SU-DHL-6 (cell line): ENCODE measurements at regions not wholly inside any gene's neighbourhood (a gene's known extent, or its start where the extent isn't known, plus 50 kb on each side); places are given as distances from the start of the nearest gene placed in this dataset.

Experiments
- H2AFZ ChIP-seq: fragments of 200-600 bp; sonication (generic); 2 replicates; pipeline ENCODE4 v1.6.1; 2014; ENCODE audit warnings: low read depth, mild to moderate bottlenecking, moderate library complexity, mixed read lengths, antibody characterized with exemption, low read length; ENCODE audit not compliant: severe bottlenecking
- H3F3A ChIP-seq: fragments of 200-600 bp; shearing (Covaris generic); 2 replicates; pipeline ENCODE4 v1.6.0; 2016; ENCODE audit warnings: antibody characterized with exemption, mild to moderate bottlenecking; ENCODE audit not compliant: insufficient read depth
- H3K27ac ChIP-seq: fragments of 200-600 bp; sonication (generic); 2 replicates; pipeline ENCODE4 v1.5.1; 2016; ENCODE audit warnings: low read depth, mild to moderate bottlenecking, low read length, moderate library complexity, mixed read lengths
- H3K27me3 ChIP-seq: fragments of 200-600 bp; sonication (generic), shearing (Covaris generic); 2 replicates; pipeline ENCODE4 v1.6.0; 2014; ENCODE audit warnings: mild to moderate bottlenecking, low read length
- H3K36me3 ChIP-seq: fragments of 200-600 bp; sonication (generic); 2 replicates; pipeline ENCODE4 v1.6.1; 2014; ENCODE audit warnings: mild to moderate bottlenecking, low read length, mixed read lengths
- H3K4me2 ChIP-seq: fragments of 300-600, 200-600 bp; shearing (Covaris generic), sonication (generic); 2 replicates; pipeline ENCODE4 v1.6.0; 2014; ENCODE audit warnings: low read length, low read depth, mild to moderate bottlenecking; ENCODE audit not compliant: poor library complexity, severe bottlenecking
- H3K4me3 ChIP-seq: fragments of 200-600 bp; sonication (generic); 2 replicates; pipeline ENCODE4 v1.5.1; 2014; ENCODE audit warnings: antibody characterized with exemption, low read length, mild to moderate bottlenecking, mixed read lengths; ENCODE audit not compliant: insufficient read depth, poor library complexity, severe bottlenecking
- H3K79me2 ChIP-seq: fragments of 200-600 bp; sonication (generic); 2 replicates; pipeline ENCODE4 v1.6.1; 2014; ENCODE audit warnings: mild to moderate bottlenecking, low read length, moderate library complexity; ENCODE audit not compliant: insufficient read depth
- H3K9ac ChIP-seq: fragments of 200-600 bp; sonication (generic); 2 replicates; pipeline ENCODE4 v1.7.0; 2014; ENCODE audit warnings: mild to moderate bottlenecking, low read length
- H3K9me2 ChIP-seq: fragments of 200-600 bp; sonication (generic); replicated peaks from 2 replicates; pipeline ENCODE4 v1.6.1; 2014; ENCODE audit warnings: low read length; ENCODE audit not compliant: insufficient read depth
- H3K9me3 ChIP-seq: fragments of 200-600 bp; sonication (generic); 2 replicates; pipeline ENCODE4 v1.6.1; 2014; ENCODE audit warnings: low read length, mixed read lengths; ENCODE audit not compliant: insufficient read depth
- H4K20me1 ChIP-seq: fragments of 200-600 bp; sonication (generic); 2 replicates; pipeline ENCODE4 v1.6.1; 2014; ENCODE audit warnings: low read depth, mild to moderate bottlenecking, antibody characterized with exemption, low read length, moderate library complexity, mixed read lengths
- CTCF ChIP-seq: fragments of 200-600 bp; sonication (generic); IDR thresholded peaks from one replicate; pipeline ENCODE4 v1.5.1; 2017; ENCODE audit warnings: antibody characterized with exemption, mild to moderate bottlenecking, low read length, moderate library complexity; ENCODE audit not compliant: insufficient read depth, poor library complexity, severe bottlenecking
- EZH2phosphoT487 ChIP-seq: fragments of 200-600 bp; sonication (generic), shearing (Covaris generic); conservative IDR thresholded peaks from 2 replicates; pipeline ENCODE4 v1.6.1; 2018; ENCODE audit warnings: mild to moderate bottlenecking, antibody characterized with exemption, low read length, moderate library complexity, mixed read lengths

- no peak for TF ChIP-seq CTCF
- TF ChIP-seq EZH2phosphoT487 = no peak
- H3K9ac ChIP-seq = no peak overlapping the region
- H3K9me2 ChIP-seq = no peaks in the 10 kb centered on the region
- no peaks in the 10 kb centered on the region for H4K20me1 ChIP-seq
- no peaks in the 10 kb centered on the region for H3K79me2 ChIP-seq
- H3K9me3 ChIP-seq = no peaks in the 10 kb centered on the region
- no peak overlapping the region for H2AFZ ChIP-seq
- 0 out of 2 replicates have a peak, but pooled peaks cover 3% of the 10 kb centered on the region for H3K27me3 ChIP-seq
- H3K4me3 ChIP-seq = no peak overlapping the region
- H3K36me3 ChIP-seq = no peaks in the 10 kb centered on the region
- no peaks in the 10 kb centered on the region for H3F3A ChIP-seq
- no peak overlapping the region for H3K4me2 ChIP-seq
- no peak overlapping the region for H3K27ac ChIP-seq
Observed at GRCh38 chr7:46542076-46542475, 621.0 kb upstream of the IGFBP3 start.

GRCh38 chr7:46539892-46540483 lies 618.9 kb upstream of the IGFBP3 start:
- Histone ChIP-seq H2AFZ (no peak overlapping the region), H3K9me3 (no peaks in the 10 kb centered on the region), H3K4me3 (no peak overlapping the region), H3K9ac (no peak overlapping the region), H3F3A (no peaks in the 10 kb centered on the region), H3K9me2 (no peaks in the 10 kb centered on the region), H3K36me3 (no peaks in the 10 kb centered on the region), H3K4me2 (no peak overlapping the region), H3K27me3 (0 out of 2 replicates have a peak, but pooled peaks cover 3% of the 10 kb centered on the region), H3K79me2 (no peaks in the 10 kb centered on the region), H4K20me1 (no peaks in the 10 kb centered on the region), H3K27ac (no peak overlapping the region)
- TF ChIP-seq CTCF (no peak), EZH2phosphoT487 (no peak)

- TF ChIP-seq EZH2phosphoT487 (no peak), CTCF (no peak)
- Histone ChIP-seq H3K27me3 (0 out of 2 replicates have a peak, but pooled peaks cover 3% of the 10 kb centered on the region), H4K20me1 (no peaks in the 10 kb centered on the region), H3K79me2 (no peaks in the 10 kb centered on the region), H3K9me3 (no peaks in the 10 kb centered on the region), H3K4me3 (no peak overlapping the region), H3F3A (no peaks in the 10 kb centered on the region), H3K4me2 (no peak overlapping the region), H2AFZ (no peak overlapping the region), H3K27ac (no peak overlapping the region), H3K9ac (no peak overlapping the region), H3K36me3 (no peaks in the 10 kb centered on the region), H3K9me2 (no peaks in the 10 kb centered on the region)
Observed at GRCh38 chr7:46537191-46537905, 616.3 kb upstream of the IGFBP3 start.
